ENCODE measurements at regions not wholly inside any gene's neighbourhood (a gene's known extent, or its start where the extent isn't known, plus 50 kb on each side); places are given as distances from the start of the nearest gene placed in this dataset.

- TF ChIP-seq CTCF (IDR thresholded peaks at IDR 0.05; ENCODE audit: insufficient read depth, low read length): no peak
- TF ChIP-seq GABPA (IDR thresholded peaks at IDR 0.05; ENCODE audit: low read depth): no peak
- no peak for TF ChIP-seq POLR2AphosphoS5 (IDR thresholded peaks at IDR 0.05; ENCODE audit: low read depth)
- no peak for TF ChIP-seq SPI1 (IDR thresholded peaks at IDR 0.05; ENCODE audit: borderline replicate concordance, low read depth)
- no peak for TF ChIP-seq REST (IDR thresholded peaks at IDR 0.05; ENCODE audit: insufficient replicate concordance, low read depth)
Measured at GRCh38 chr5:145450286-145450885, 384.8 kb downstream of the PRELID2 start.
